Thoracic aorta (tissue), 2 donors: ENCODE measurements at regions not wholly inside any gene's neighbourhood (a gene's known extent, or its start where the extent isn't known, plus 50 kb on each side); places are given as distances from the start of the nearest gene placed in this dataset.

Experiments
- ATAC-seq: fragments of 150-250 bp; one replicate; pipeline ENCODE4 v1.8.0; 2017; ENCODE audit warnings: low read depth; ENCODE audit not compliant: insufficient number of reproducible peaks, low FRiP score
- DNase-seq: peaks from one replicate; pipeline ENCODE4 v3.0.0-alpha.2; 2020; ENCODE audit warnings: low spot score
- H3K27ac ChIP-seq, 2 donors: fragments of 200-600 bp; sonication (generic); 1 replicate in 1 of 2; 2 replicates in 1 of 2; pipeline ENCODE4 v1.5.1; 2016; ENCODE audit warnings: mild to moderate bottlenecking in 2 of 2, moderate library complexity in 2 of 2
- H3K27me3 ChIP-seq: fragments of 200-600 bp; sonication (generic); replicated peaks from 2 replicates; pipeline ENCODE4 v1.6.0; 2016; ENCODE audit warnings: mild to moderate bottlenecking; ENCODE audit not compliant: insufficient read depth
- H3K36me3 ChIP-seq: fragments of 200-600 bp; sonication (generic); one replicate; pipeline ENCODE4 v1.5.1; 2016
- H3K4me1 ChIP-seq, 2 donors: fragments of 200-600 bp; sonication (generic); 1 replicate in 1 of 2; 2 replicates in 1 of 2; pipeline versions ENCODE4 v1.5.1 to v1.6.0; 2016; ENCODE audit warnings: low read depth in 2 of 2, mild to moderate bottlenecking in 1 of 2; ENCODE audit not compliant: control insufficient read depth in 1 of 2
- H3K4me3 ChIP-seq: fragments of 200-600 bp; sonication (generic); 2 replicates; pipeline ENCODE4 v1.5.1; 2016; ENCODE audit warnings: mild to moderate bottlenecking
- H3K9me3 ChIP-seq: fragments of 200-600 bp; sonication (generic); 2 replicates; pipeline ENCODE4 v1.5.1; 2016
- TF ChIP-seq, protein P1 (sequence below): fragments of 200-600 bp; sonication (generic); IDR thresholded peaks from one replicate; pipeline ENCODE4 v1.5.1; 2019; ENCODE audit warnings: antibody characterized with exemption

DNA sequence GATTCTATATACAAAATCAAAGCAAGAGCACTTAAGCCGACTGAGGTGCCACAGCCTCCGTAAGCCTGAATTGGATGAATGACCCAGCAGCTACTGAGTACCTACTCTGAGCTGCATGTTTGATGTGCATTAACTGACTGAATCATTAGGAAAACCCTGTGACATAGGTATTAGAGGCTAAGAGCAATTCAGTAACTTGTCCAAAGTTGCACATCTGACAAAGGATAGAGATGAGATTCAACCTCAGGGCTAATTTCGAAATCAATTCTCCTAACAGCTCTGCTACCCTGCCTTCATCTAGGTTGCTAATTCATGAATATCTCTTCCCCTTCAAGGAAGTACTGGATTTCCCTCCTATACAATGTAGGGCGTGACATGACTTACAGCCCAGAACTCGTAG lies 89.1 kb upstream of the GLIS3 start:
- no peaks in the 10 kb centered on the region for H3K27me3 ChIP-seq
- no peak for DNase-seq
- H3K4me1 ChIP-seq, result no peaks in the 10 kb centered on the region
- no peak overlapping the region for H3K4me3 ChIP-seq
- H3K27ac ChIP-seq, result no peak overlapping the region
- H3K36me3 ChIP-seq, result no peaks in the 10 kb centered on the region
- no peak for ATAC-seq
- H3K9me3 ChIP-seq, result no peaks in the 10 kb centered on the region
- TF ChIP-seq, protein P1, sequence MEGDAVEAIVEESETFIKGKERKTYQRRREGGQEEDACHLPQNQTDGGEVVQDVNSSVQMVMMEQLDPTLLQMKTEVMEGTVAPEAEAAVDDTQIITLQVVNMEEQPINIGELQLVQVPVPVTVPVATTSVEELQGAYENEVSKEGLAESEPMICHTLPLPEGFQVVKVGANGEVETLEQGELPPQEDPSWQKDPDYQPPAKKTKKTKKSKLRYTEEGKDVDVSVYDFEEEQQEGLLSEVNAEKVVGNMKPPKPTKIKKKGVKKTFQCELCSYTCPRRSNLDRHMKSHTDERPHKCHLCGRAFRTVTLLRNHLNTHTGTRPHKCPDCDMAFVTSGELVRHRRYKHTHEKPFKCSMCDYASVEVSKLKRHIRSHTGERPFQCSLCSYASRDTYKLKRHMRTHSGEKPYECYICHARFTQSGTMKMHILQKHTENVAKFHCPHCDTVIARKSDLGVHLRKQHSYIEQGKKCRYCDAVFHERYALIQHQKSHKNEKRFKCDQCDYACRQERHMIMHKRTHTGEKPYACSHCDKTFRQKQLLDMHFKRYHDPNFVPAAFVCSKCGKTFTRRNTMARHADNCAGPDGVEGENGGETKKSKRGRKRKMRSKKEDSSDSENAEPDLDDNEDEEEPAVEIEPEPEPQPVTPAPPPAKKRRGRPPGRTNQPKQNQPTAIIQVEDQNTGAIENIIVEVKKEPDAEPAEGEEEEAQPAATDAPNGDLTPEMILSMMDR, result no peak

DNA sequence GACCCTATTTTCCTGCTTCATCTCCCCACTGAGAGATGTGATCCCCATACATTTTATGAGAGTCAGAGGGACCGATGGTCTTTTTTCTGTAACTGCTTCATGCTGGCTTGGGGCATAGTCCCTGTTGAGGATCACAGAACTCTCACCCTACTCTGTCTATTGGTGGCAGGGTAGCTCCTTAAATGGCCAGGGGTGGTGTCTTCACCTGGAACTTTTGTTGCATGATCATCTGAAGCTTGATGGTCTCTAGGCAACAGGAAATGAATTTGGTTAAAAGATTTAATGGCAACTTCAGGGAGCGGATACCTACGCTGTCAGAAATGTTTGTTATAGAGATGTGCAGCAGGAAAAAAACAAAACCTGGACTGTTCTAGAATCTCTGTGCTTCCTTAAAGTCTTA lies 87.0 kb upstream of the GLIS3 start:
- ATAC-seq (no peak), DNase-seq (no peak)
- Histone ChIP-seq H3K9me3 (no peaks in the 10 kb centered on the region), H3K4me1 (no peaks in the 10 kb centered on the region), H3K27me3 (no peaks in the 10 kb centered on the region), H3K4me3 (no peak overlapping the region), H3K27ac (no peak overlapping the region), H3K36me3 (no peaks in the 10 kb centered on the region)
- TF ChIP-seq, protein P1, result no peak

DNA sequence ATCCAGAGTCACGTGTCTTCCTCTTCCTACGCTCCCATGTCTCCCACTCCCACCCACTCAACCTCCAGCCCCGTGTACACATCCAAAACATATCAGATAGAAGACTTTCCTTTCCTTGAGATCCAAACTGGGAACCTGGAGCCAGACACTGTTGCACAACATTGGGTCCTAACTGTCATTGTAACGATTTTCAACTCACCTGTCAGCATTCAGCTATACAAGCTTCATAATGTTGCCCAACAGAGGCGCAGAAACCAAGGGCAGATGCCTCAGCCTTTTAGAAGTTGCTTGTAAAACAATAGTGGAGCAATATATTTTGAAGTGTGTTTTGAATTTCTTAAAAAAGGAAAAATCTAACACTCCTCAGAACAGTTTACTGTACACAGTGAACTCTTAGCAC lies 84.9 kb upstream of the GLIS3 start:
- TF ChIP-seq, protein P1, result no peak
- Histone ChIP-seq H3K9me3 (no peaks in the 10 kb centered on the region), H3K27ac (no peak overlapping the region), H3K4me3 (no peak overlapping the region), H3K36me3 (no peaks in the 10 kb centered on the region), H3K4me1 (no peaks in the 10 kb centered on the region), H3K27me3 (no peaks in the 10 kb centered on the region)
- DNase-seq (no peak), ATAC-seq (no peak)

DNA sequence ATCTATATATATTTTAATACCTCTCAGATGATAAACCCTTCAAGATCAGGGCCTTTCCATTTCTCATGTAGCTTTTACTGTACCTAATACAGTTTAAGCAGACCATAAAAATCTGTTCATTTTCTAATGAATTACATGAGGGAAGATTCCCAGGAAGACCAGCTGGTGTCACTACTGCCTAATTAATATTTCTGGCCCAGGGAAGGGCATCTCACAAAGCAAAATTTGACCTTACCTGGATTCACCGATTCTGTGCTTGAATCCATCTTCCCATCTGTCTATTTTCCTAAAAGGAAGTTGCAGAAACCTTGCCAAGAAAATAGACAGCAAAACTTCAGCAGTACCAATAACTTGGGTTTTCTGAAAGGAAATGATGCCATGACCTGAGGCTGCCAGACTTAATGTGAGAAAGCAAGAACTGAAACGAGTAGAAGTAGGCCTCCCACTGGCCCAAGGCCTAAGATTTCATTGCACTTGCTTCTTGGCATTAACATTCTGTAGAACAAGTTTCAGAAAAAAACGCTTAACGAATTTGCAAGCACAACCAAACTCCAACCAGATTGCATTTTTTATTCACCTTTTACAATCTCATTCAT lies 83.0 kb upstream of the GLIS3 start:
- no peaks in the 10 kb centered on the region for H3K27me3 ChIP-seq
- no peak overlapping the region for H3K4me3 ChIP-seq
- H3K9me3 ChIP-seq, result no peaks in the 10 kb centered on the region
- no peaks in the 10 kb centered on the region for H3K36me3 ChIP-seq
- TF ChIP-seq, protein P1, result no peak
- H3K27ac ChIP-seq, result no peak overlapping the region
- no peaks in the 10 kb centered on the region for H3K4me1 ChIP-seq
- no peak for ATAC-seq
- DNase-seq, result no peak

DNA sequence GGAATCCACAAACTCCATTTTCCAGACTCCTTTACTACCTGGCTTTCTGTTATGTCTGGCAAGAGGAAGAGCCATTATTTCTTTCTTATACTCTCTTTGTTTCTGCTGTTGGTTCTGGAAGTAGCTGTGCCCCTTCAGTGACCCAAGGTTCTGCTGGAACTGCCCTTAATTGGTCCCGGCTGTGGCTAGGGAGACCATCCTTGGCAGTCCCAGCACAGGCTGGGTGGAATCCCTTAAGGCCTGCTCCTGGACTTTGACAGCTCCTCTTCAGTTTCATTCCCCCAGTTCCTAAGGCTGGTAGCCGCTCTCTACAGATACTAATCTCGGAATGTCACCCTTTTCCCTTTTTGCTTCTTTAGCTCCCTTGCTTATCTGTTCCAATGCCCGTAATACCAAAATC lies 81.9 kb upstream of the GLIS3 start:
- DNase-seq (no peak), ATAC-seq (no peak)
- TF ChIP-seq, protein P1, result no peak
- no peaks in the 10 kb centered on the region for H3K27me3 ChIP-seq
- H3K4me3 ChIP-seq, result no peak overlapping the region
- no peaks in the 10 kb centered on the region for H3K36me3 ChIP-seq
- H3K4me1 ChIP-seq, result no peaks in the 10 kb centered on the region
- no peak overlapping the region for H3K27ac ChIP-seq
- no peaks in the 10 kb centered on the region for H3K9me3 ChIP-seq
